Activated CD8-positive, alpha-beta T cell treated with anti-CD3 and anti-CD28 coated beads for 36 hours (primary cell): ENCODE measurements at regions not wholly inside any gene's neighbourhood (a gene's known extent, or its start where the extent isn't known, plus 50 kb on each side); places are given as distances from the start of the nearest gene placed in this dataset.

Experiments used
- ATAC-seq: fragments of 200-7000 bp; cut with Tn5 transposase; one replicate; pipeline ENCODE4 v1.10.0; 2021; ENCODE audit warnings: mild to moderate bottlenecking, moderate library complexity
- CTCF ChIA-PET: fragments of 350-600 bp; sonication (Branson Sonifier 250); formaldehyde crosslinking; loops from one replicate; lab custom pipeline; 2021; ENCODE audit warnings: antibody characterized with exemption; lab: Charles Lee
- POLR2A ChIA-PET: fragments of 350-600 bp; sonication (Branson Sonifier 250); formaldehyde crosslinking; loops from one replicate; lab custom pipeline; 2021; ENCODE audit warnings: antibody characterized with exemption; lab: Charles Lee
- DNase-seq: peaks from one replicate; pipeline ENCODE4 v3.0.0-alpha.2; 2020
- H3K27ac Mint-ChIP-seq: one replicate; pipeline ENCODE4 v1.8.0; 2021; ENCODE audit warnings: mild to moderate bottlenecking, mixed read lengths
- H3K27me3 Mint-ChIP-seq: one replicate; pipeline ENCODE4 v1.8.0; 2021; ENCODE audit warnings: mixed read lengths
- H3K36me3 Mint-ChIP-seq: one replicate; pipeline ENCODE4 v1.8.0; 2021; ENCODE audit warnings: low read depth, mixed read lengths
- H3K4me1 Mint-ChIP-seq: one replicate; pipeline ENCODE4 v1.8.0; 2021; ENCODE audit warnings: low read depth, mixed read lengths
- H3K4me3 Mint-ChIP-seq: one replicate; pipeline ENCODE4 v1.8.0; 2021; ENCODE audit warnings: mild to moderate bottlenecking, moderate library complexity, mixed read lengths
- H3K9me3 Mint-ChIP-seq: one replicate; pipeline ENCODE4 v1.8.0; 2021; ENCODE audit warnings: mixed read lengths
- intact Hi-C: fragments of 100-400 bp; cut with micrococcal nuclease; formaldehyde crosslinking; loops from one replicate; pipeline ENCODE4 v1.10.0; 2022
- TF ChIP-seq, protein P1 (sequence below): fragments of 200-600 bp; IDR thresholded peaks from one replicate; pipeline ENCODE4 v1.8.0; 2022; ENCODE audit warnings: antibody characterized with exemption, mild to moderate bottlenecking

GRCh38 chr10:43879742-43880141 is 231.1 kb upstream of the ZNF32 start:
- TF ChIP-seq, protein P1, sequence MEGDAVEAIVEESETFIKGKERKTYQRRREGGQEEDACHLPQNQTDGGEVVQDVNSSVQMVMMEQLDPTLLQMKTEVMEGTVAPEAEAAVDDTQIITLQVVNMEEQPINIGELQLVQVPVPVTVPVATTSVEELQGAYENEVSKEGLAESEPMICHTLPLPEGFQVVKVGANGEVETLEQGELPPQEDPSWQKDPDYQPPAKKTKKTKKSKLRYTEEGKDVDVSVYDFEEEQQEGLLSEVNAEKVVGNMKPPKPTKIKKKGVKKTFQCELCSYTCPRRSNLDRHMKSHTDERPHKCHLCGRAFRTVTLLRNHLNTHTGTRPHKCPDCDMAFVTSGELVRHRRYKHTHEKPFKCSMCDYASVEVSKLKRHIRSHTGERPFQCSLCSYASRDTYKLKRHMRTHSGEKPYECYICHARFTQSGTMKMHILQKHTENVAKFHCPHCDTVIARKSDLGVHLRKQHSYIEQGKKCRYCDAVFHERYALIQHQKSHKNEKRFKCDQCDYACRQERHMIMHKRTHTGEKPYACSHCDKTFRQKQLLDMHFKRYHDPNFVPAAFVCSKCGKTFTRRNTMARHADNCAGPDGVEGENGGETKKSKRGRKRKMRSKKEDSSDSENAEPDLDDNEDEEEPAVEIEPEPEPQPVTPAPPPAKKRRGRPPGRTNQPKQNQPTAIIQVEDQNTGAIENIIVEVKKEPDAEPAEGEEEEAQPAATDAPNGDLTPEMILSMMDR, result no peak
- no peak overlapping the region for H3K27ac Mint-ChIP-seq
- no peaks in the 10 kb centered on the region for H3K36me3 Mint-ChIP-seq
- no peaks in the 10 kb centered on the region for H3K9me3 Mint-ChIP-seq
- no peak for ATAC-seq
- ChIA-PET CTCF (no interaction called here), POLR2A (no interaction called here)
- no peak overlapping the region for H3K4me3 Mint-ChIP-seq
- DNase-seq, result no peak
- H3K27me3 Mint-ChIP-seq, result no peaks in the 10 kb centered on the region
- no peaks in the 10 kb centered on the region for H3K4me1 Mint-ChIP-seq
- intact Hi-C loops, result no loop called here

GRCh38 chr10:43879162-43879561 is 230.5 kb upstream of the ZNF32 start:
- no peak for ATAC-seq

DNA sequence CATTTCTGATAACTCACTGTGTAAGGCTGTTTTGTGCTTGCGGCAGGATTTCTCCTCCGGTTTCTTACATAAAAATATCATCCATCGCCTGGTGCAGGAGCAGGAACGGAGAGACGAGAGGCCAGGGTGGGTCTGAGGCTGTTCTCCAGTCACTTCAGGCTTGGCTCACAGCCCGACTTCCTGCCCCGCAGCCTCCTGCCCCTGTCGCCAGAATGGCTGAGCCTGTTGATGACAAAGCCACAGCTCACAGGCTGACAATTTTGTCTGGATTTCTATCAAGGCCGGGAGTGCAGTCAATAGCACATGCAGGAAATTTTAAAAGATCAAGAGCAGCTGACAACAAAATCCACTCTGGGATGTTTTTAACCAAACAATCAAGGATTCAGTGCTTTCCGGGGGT is 229.7 kb upstream of the ZNF32 start:
- intact Hi-C loops, result no loop called here
- no peaks in the 10 kb centered on the region for H3K4me1 Mint-ChIP-seq
- no peaks in the 10 kb centered on the region for H3K9me3 Mint-ChIP-seq
- no peak overlapping the region for H3K27ac Mint-ChIP-seq
- H3K4me3 Mint-ChIP-seq, result no peak overlapping the region
- no peaks in the 10 kb centered on the region for H3K36me3 Mint-ChIP-seq
- no peaks in the 10 kb centered on the region for H3K27me3 Mint-ChIP-seq
- CTCF ChIA-PET, result no interaction called here
- POLR2A ChIA-PET, result no interaction called here
- TF ChIP-seq, protein P1, result no peak
- no peak for ATAC-seq
- DNase-seq, result no peak

More at GRCh38 chr10:43879162-43879561, 230.5 kb upstream of the ZNF32 start:
- Mint-ChIP-seq H3K27ac (no peak overlapping the region), H3K9me3 (no peaks in the 10 kb centered on the region), H3K4me1 (no peaks in the 10 kb centered on the region), H3K27me3 (no peaks in the 10 kb centered on the region), H3K4me3 (no peak overlapping the region), H3K36me3 (no peaks in the 10 kb centered on the region)
- intact Hi-C loops, result no loop called here
- TF ChIP-seq, protein P1, result no peak
- no peak for DNase-seq
- ChIA-PET POLR2A (interaction anchor here (0.6 kb wide), 1 partner anchor 76 kb away, joined by 3 read pairs; no protein-coding TSS in a partner anchor), CTCF (no interaction called here)

DNA sequence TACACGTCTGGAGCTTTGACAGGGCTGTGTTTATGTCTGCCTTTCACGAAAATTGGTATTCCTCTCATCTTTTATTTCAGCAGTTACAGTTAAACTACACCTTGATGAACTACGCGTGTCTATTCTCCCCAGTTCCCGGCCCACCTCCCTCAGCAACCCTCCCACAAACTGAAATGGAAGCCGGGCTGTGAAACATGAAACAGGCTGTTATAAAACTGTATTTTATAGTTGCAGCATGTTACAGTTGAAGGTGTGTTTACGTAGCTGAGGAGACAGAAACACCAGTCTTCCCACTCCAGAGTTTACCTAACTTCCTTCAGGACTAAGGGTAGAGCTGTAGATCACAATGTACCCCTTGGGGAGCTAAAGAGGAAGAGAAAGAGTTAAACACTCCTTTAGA is 228.3 kb upstream of the ZNF32 start:
- Mint-ChIP-seq H3K4me1 (no peaks in the 10 kb centered on the region), H3K4me3 (no peak overlapping the region), H3K27me3 (no peaks in the 10 kb centered on the region), H3K9me3 (no peaks in the 10 kb centered on the region), H3K36me3 (no peaks in the 10 kb centered on the region), H3K27ac (no peak overlapping the region)
- no peak for DNase-seq
- intact Hi-C loops, result no loop called here
- TF ChIP-seq, protein P1, result no peak
- CTCF ChIA-PET, result interaction anchor here (0.6 kb wide), 1 partner anchor 187 kb away, joined by 3 read pairs; no protein-coding TSS in a partner anchor
- POLR2A ChIA-PET, result no interaction called here
- ATAC-seq, result no peak

GRCh38 chr10:43874984-43875383 is 226.3 kb upstream of the ZNF32 start:
- intact Hi-C loops, result no loop called here
- H3K9me3 Mint-ChIP-seq, result no peaks in the 10 kb centered on the region
- no peaks in the 10 kb centered on the region for H3K4me1 Mint-ChIP-seq
- ChIA-PET CTCF (no interaction called here), POLR2A (no interaction called here)
- DNase-seq (no peak), ATAC-seq (no peak)
- no peak overlapping the region for H3K4me3 Mint-ChIP-seq
- no peak overlapping the region for H3K27ac Mint-ChIP-seq
- no peaks in the 10 kb centered on the region for H3K27me3 Mint-ChIP-seq
- no peaks in the 10 kb centered on the region for H3K36me3 Mint-ChIP-seq
- TF ChIP-seq, protein P1, result no peak
